Stimulated activated CD4-positive, alpha-beta T cell treated with anti-CD3 and anti-CD28 coated beads, Interleukin-15, amount 100 ng/mL, for 24 hours (primary cell): ENCODE measurements at regions not wholly inside any gene's neighbourhood (a gene's known extent, or its start where the extent isn't known, plus 50 kb on each side); places are given as distances from the start of the nearest gene placed in this dataset.
A peak's percentile ranks its signal among the peaks of the same experiment; 100 is the strongest.
"Not testable (repeated sequence)": the region's sequence is repeated elsewhere in the genome, so short reads cannot be mapped to it uniquely, and the experiment has no call there.

Experiments
- DNase-seq: peaks from one replicate; pipeline ENCODE4 v3.0.0-alpha.2; 2020

GRCh38 chrX:76509775-76510174 is 82.3 kb downstream of the MAGEE1 start:
- DNase-seq: no peak

GRCh38 chrX:76517544-76517943 is 90.0 kb downstream of the MAGEE1 start:
- DNase-seq: no peak

- DNase-seq: no peak
Measured at GRCh38 chrX:76520273-76521054, 93.0 kb downstream of the MAGEE1 start.

- not testable (repeated sequence) for DNase-seq
Measured at GRCh38 chrX:76535675-76536074, 108.2 kb downstream of the MAGEE1 start.

- no peak for DNase-seq
Measured at GRCh38 chrX:76538860-76539259, 111.3 kb downstream of the MAGEE1 start.

- DNase-seq: not testable (repeated sequence)
Measured at GRCh38 chrX:76543381-76543780, 115.9 kb downstream of the MAGEE1 start.

- DNase-seq: no peak
Measured at GRCh38 chrX:76550016-76550415, 122.5 kb downstream of the MAGEE1 start.

GRCh38 chrX:76555269-76555668 is 127.8 kb downstream of the MAGEE1 start:
- no peak for DNase-seq

- DNase-seq: peak; percentile 7
Measured at GRCh38 chrX:76555816-76556215, 128.3 kb downstream of the MAGEE1 start.

GRCh38 chrX:76564842-76565241 is 137.3 kb downstream of the MAGEE1 start:
- DNase-seq: not testable (repeated sequence)

- no peak for DNase-seq
Measured at GRCh38 chrX:76605390-76605789, 177.9 kb downstream of the MAGEE1 start.

GRCh38 chrX:76617020-76617419 is 189.5 kb downstream of the MAGEE1 start:
- no peak for DNase-seq

- DNase-seq: no peak
Measured at GRCh38 chrX:76643590-76643989, 216.1 kb downstream of the MAGEE1 start.

GRCh38 chrX:76651369-76651768 is 223.9 kb downstream of the MAGEE1 start:
- not testable (repeated sequence) for DNase-seq

GRCh38 chrX:76657499-76657898 is 230.0 kb downstream of the MAGEE1 start:
- no peak for DNase-seq
